Osteocyte (in vitro differentiated cells): ENCODE measurements at regions not wholly inside any gene's neighbourhood (a gene's known extent, or its start where the extent isn't known, plus 50 kb on each side); places are given as distances from the start of the nearest gene placed in this dataset.
"Not testable (repeated sequence)": the region's sequence is repeated elsewhere in the genome, so short reads cannot be mapped to it uniquely, and the experiment has no call there.

ENCODE experiments used
- DNase-seq: peaks from one replicate; pipeline ENCODE4 v3.0.0; 2021; ENCODE audit warnings: mixed read lengths; ENCODE audit not compliant: unreplicated experiment; ENCODE audit errors: extremely low spot score
- H3K27ac Mint-ChIP-seq: one replicate; pipeline ENCODE4 v1.8.0; 2021; ENCODE audit warnings: mild to moderate bottlenecking, mixed read lengths; ENCODE audit not compliant: unreplicated experiment
- H3K27me3 Mint-ChIP-seq: one replicate; pipeline ENCODE4 v1.8.0; 2021; ENCODE audit warnings: mixed read lengths; ENCODE audit not compliant: unreplicated experiment
- H3K36me3 Mint-ChIP-seq: one replicate; pipeline ENCODE4 v1.8.0; 2021; ENCODE audit warnings: mixed read lengths; ENCODE audit not compliant: unreplicated experiment
- H3K4me1 Mint-ChIP-seq: one replicate; pipeline ENCODE4 v1.8.0; 2021; ENCODE audit warnings: mixed read lengths; ENCODE audit not compliant: unreplicated experiment
- H3K4me3 Mint-ChIP-seq: one replicate; pipeline ENCODE4 v1.8.0; 2021; ENCODE audit warnings: mild to moderate bottlenecking, moderate library complexity, mixed read lengths; ENCODE audit not compliant: unreplicated experiment
- H3K9me3 Mint-ChIP-seq: one replicate; pipeline ENCODE4 v1.8.0; 2021; ENCODE audit warnings: mixed read lengths; ENCODE audit not compliant: unreplicated experiment
- TF ChIP-seq, protein P1 (sequence below): fragments of 200-600 bp; sonication (generic); IDR thresholded peaks from 2 replicates; pipeline ENCODE4 v1.5.0; 2021; ENCODE audit warnings: antibody characterized with exemption, mild to moderate bottlenecking, moderate library complexity

DNA sequence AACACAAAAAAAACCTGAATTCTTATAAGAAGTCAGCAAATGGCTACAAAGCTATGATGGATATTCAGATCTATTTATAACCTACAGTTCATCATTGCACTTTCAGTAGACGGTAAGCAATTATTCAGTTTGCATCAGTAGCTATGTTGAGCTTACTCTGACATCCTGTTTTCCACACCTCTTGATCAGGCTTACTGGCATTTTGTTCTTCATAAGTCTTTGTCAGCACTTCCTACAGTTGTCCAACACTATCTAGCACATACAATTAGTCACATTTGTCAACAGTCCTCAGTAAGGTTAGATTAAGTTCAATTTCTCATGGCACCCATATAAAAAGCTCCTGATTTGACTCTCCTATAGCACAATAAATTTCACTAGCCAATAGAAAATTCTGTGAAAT is 71.2 kb upstream of the ST3GAL6 start:
- H3K27me3 Mint-ChIP-seq, result no peaks in the 10 kb centered on the region
- TF ChIP-seq, protein P1, sequence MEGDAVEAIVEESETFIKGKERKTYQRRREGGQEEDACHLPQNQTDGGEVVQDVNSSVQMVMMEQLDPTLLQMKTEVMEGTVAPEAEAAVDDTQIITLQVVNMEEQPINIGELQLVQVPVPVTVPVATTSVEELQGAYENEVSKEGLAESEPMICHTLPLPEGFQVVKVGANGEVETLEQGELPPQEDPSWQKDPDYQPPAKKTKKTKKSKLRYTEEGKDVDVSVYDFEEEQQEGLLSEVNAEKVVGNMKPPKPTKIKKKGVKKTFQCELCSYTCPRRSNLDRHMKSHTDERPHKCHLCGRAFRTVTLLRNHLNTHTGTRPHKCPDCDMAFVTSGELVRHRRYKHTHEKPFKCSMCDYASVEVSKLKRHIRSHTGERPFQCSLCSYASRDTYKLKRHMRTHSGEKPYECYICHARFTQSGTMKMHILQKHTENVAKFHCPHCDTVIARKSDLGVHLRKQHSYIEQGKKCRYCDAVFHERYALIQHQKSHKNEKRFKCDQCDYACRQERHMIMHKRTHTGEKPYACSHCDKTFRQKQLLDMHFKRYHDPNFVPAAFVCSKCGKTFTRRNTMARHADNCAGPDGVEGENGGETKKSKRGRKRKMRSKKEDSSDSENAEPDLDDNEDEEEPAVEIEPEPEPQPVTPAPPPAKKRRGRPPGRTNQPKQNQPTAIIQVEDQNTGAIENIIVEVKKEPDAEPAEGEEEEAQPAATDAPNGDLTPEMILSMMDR, result no peak
- peaks cover 17% of the 10 kb centered on the region for H3K4me1 Mint-ChIP-seq
- peaks cover 7% of the 10 kb centered on the region for H3K9me3 Mint-ChIP-seq
- no peak for DNase-seq
- no peak overlapping the region for H3K4me3 Mint-ChIP-seq
- no peak overlapping the region for H3K27ac Mint-ChIP-seq
- no peaks in the 10 kb centered on the region for H3K36me3 Mint-ChIP-seq

DNA sequence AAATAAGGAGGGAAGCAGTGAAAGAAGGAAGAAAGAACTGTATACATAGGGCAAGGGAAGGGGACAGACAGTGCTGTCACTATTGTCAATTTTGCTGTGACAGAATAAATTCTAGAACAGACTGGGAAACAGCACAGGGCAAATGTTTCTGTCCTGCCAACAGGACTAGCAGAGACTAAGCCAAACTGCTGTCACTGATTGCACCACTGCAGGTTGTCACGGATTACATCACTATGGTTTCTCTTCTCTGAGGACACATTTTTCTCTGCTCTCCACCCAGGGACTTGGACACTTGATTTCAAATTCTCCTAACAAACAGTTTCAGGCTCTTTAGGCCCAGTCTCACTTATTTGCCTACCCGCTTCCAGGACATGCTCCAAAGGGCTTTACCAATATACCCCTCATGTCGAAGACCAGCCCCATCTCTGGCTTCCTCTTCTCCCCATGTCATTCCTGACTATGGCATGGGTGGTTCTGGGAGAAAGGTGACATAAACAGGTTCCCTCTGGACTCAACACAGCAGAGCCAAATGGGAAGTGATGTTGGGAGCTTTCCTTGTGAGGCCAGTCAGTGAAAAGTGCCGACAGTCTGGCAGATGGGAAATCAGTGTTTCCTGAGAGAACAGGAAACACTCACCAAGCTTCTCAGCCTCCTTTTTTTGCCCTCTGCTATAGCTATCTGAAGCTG is 70.2 kb upstream of the ST3GAL6 start:
- no peaks in the 10 kb centered on the region for H3K36me3 Mint-ChIP-seq
- DNase-seq, result no peak
- H3K4me3 Mint-ChIP-seq, result no peak overlapping the region
- TF ChIP-seq, protein P1, result no peak
- no peak overlapping the region for H3K27ac Mint-ChIP-seq
- no peaks in the 10 kb centered on the region for H3K27me3 Mint-ChIP-seq
- peaks cover 25% of the 10 kb centered on the region for H3K4me1 Mint-ChIP-seq
- H3K9me3 Mint-ChIP-seq, result peaks cover 3% of the 10 kb centered on the region

DNA sequence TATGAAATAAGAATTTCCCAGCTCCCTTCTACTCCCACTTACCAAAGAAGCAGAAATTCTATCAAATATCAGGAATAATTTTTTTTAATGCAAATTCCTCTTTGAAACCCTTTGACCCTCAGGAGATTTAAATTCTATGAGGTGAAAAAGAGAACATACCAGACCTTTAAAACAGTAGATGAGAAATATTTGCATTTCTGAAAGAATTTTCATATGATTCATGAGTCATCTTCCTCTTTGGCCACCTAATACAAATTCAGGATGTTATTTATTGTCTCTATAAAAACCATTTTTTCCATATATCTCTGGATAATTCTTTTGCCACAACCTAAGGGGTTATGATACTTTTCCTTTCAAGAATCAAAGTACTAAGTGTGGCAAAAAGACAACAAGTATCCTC is 67.3 kb upstream of the ST3GAL6 start:
- Mint-ChIP-seq H3K4me3 (no peak overlapping the region), H3K36me3 (no peaks in the 10 kb centered on the region), H3K4me1 (peaks cover 25% of the 10 kb centered on the region), H3K27ac (peak overlapping the region; percentile 84), H3K27me3 (no peaks in the 10 kb centered on the region), H3K9me3 (peaks cover 7% of the 10 kb centered on the region)
- DNase-seq, result no peak
- TF ChIP-seq, protein P1, result no peak

DNA sequence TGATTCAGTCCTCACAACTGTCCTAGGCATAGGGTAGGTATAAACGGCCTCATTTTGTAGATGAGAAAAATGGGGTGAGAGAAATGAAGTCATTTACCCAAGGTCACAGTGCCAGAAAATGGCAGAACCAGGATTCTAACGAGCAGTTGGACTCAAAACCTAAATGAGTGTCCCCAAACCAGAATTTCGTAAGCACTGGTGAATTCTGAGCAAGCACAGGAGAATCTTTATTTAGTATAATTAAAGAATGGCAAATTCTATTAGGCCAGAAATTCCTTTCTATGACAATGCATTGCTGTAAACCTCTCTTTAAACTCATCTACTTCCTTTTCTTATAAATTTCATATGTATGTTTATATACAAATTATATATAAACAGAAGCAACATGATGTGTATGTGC is 66.8 kb upstream of the ST3GAL6 start:
- not testable (repeated sequence) for DNase-seq, H3K27me3 Mint-ChIP-seq, H3K4me3 Mint-ChIP-seq, H3K36me3 Mint-ChIP-seq, H3K9me3 Mint-ChIP-seq
- H3K4me1 Mint-ChIP-seq, result peaks cover 23% of the 10 kb centered on the region
- H3K27ac Mint-ChIP-seq, result peak overlapping the region; percentile 84

DNA sequence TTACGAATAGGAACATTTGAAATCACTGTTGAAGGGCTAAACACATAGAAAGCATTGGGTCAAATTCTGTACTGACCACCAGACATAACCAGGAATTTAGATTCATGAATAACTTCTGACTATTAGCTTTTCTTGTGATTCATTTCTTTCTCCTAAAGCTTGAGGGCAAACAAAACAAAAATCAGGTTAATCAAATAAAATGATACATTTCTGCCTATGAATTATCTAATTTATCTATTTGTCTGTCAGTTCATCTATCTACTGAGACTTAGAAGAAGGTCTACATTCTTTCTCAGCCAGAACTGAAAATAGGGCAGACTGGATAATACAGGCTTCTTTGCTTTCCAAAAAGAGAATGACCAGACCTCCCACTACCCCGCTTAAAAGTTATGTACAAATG is 65.9 kb upstream of the ST3GAL6 start:
- H3K4me3 Mint-ChIP-seq, result no peak overlapping the region

More for the DNA sequence above, 65.9 kb upstream of the ST3GAL6 start:
- peak overlapping the region; percentile 76 for H3K27ac Mint-ChIP-seq
- no peaks in the 10 kb centered on the region for H3K27me3 Mint-ChIP-seq
- H3K9me3 Mint-ChIP-seq, result peaks cover 7% of the 10 kb centered on the region
- DNase-seq, result no peak
- TF ChIP-seq, protein P1, result no peak
- H3K4me1 Mint-ChIP-seq, result peaks cover 31% of the 10 kb centered on the region
- H3K36me3 Mint-ChIP-seq, result no peaks in the 10 kb centered on the region
